Transverse colon (tissue), 4 donors: ENCODE measurements at regions not wholly inside any gene's neighbourhood (a gene's known extent, or its start where the extent isn't known, plus 50 kb on each side); places are given as distances from the start of the nearest gene placed in this dataset.

Experiments used
- DNase-seq: peaks from one replicate; pipeline ENCODE4 v3.0.0-alpha.2; 2019
- H3K27ac ChIP-seq, 4 donors: fragments of 200-600 bp; sonication (generic); 2 replicates each; pipeline ENCODE4 v1.5.1; 2016 to 2018; ENCODE audit warnings: inconsistent platforms in 4 of 4
- H3K27me3 ChIP-seq: fragments of 200-600 bp; sonication (generic); 2 replicates; pipeline ENCODE4 v1.5.1; 2017; ENCODE audit warnings: inconsistent platforms
- H3K36me3 ChIP-seq, 4 donors: fragments of 200-600 bp; sonication (generic); 2 replicates each; pipeline ENCODE4 v1.5.1; 2017 to 2019; ENCODE audit warnings: inconsistent platforms in 4 of 4
- H3K4me1 ChIP-seq, 4 donors: fragments of 200-600 bp; sonication (generic); 2 replicates each; pipeline ENCODE4 v1.5.1; 2017 to 2020; ENCODE audit warnings: inconsistent platforms in 4 of 4
- H3K4me3 ChIP-seq, 4 donors: fragments of 200-600 bp; sonication (generic); 1 replicate in 1 of 4; 2 replicates in 3 of 4; pipeline versions ENCODE4 v1.5.1 to v1.6.1; 2017 to 2019; ENCODE audit warnings: inconsistent platforms in 4 of 4
- H3K9me3 ChIP-seq, 2 donors: fragments of 200-600 bp; sonication (generic); 2 replicates each; pipeline ENCODE4 v1.5.1; 2017 to 2019; ENCODE audit warnings: inconsistent platforms in 2 of 2
- CTCF ChIP-seq, 5 experiments: fragments of 200-600 bp in 3 of 5; fragments of 450-650 bp in 2 of 5; sonication (generic) in 3 of 5; IDR thresholded peaks; 1 replicate in 2 of 5; 2 replicates in 3 of 5; pipeline ENCODE4 v1.5.1; 2016 to 2017; ENCODE audit warnings: antibody characterized with exemption in 5 of 5, inconsistent platforms in 3 of 5, mild to moderate bottlenecking in 2 of 5, moderate library complexity in 1 of 5
- EP300 ChIP-seq: sonication (generic); formaldehyde crosslinking; IDR thresholded peaks from one replicate; pipeline ENCODE4 v1.6.1; 2017; ENCODE audit warnings: antibody characterized with exemption, low read depth
- POLR2A ChIP-seq: fragments of 450-650 bp; IDR thresholded peaks from one replicate; pipeline ENCODE4 v1.6.1; 2016; ENCODE audit warnings: antibody characterized with exemption, mild to moderate bottlenecking, moderate library complexity
- POLR2AphosphoS5 ChIP-seq, 3 donors: sonication (generic); formaldehyde crosslinking; IDR thresholded peaks; one replicate each; pipeline ENCODE4 v1.6.1; 2016; ENCODE audit warnings: antibody characterized with exemption in 3 of 3
- WGBS, 2 donors: methylation state at CpG; one replicate each; pipeline ENCODE4 v1.1.5; 2018; ENCODE audit warnings: low coverage in 1 of 2; 5-methylcytosine and 5-hydroxymethylcytosine counted together
- in situ Hi-C, 4 donors: fragments of 200-750 bp; cut with MboI; loops; one replicate each; pipeline versions ENCODE4 v1.15.0 to v1.15.1; 2017; ENCODE audit warnings: low sequenced_read_pairs in 3 of 4, low pct_ligation_motif_present in 1 of 4, low pct_unique_long_range_greater_than_20kb in 1 of 4
- intact Hi-C: fragments of 100-400 bp; cut with DNase I; formaldehyde crosslinking; loops from one replicate; pipeline ENCODE4 v1.15.1; 2023; ENCODE audit warnings: low total_unique reads

GRCh38 chr7:114158854-114159253 is 240.0 kb upstream of the PPP1R3A start:
- Histone ChIP-seq H3K4me3 (no peak overlapping the region), H3K9me3 (no peaks in the 10 kb centered on the region), H3K27ac (no peak overlapping the region), H3K4me1 (peaks cover 0 to 4% (median 2%) of the 10 kb centered on the region in 4 donors), H3K36me3 (no peaks in the 10 kb centered on the region), H3K27me3 (no peaks in the 10 kb centered on the region)
- intact Hi-C loops (no loop called here), in situ Hi-C loops (no loop called here)
- TF ChIP-seq EP300: no peak
- DNase-seq: no peak
- WGBS, 2 donors: 85% methylated on average over 1 of the region's 1 CpG; no CpG with 5 or more reads in 1 of the 2 donors

- Histone ChIP-seq H3K4me3 (no peak overlapping the region), H3K9me3 (no peaks in the 10 kb centered on the region), H3K36me3 (no peaks in the 10 kb centered on the region), H3K27ac (no peak overlapping the region), H3K27me3 (no peaks in the 10 kb centered on the region), H3K4me1 (peaks cover 0 to 8% (median 5%) of the 10 kb centered on the region in 4 donors)
- intact Hi-C loops (no loop called here), in situ Hi-C loops (no loop called here)
- no peak for TF ChIP-seq POLR2AphosphoS5 (IDR thresholded peaks at IDR 0.05)
- 66 to 78% methylated on average over 3 of the region's 3 CpGs for WGBS, 2 donors
- DNase-seq: no peak
Observed at GRCh38 chr7:114158275-114158674, 239.5 kb upstream of the PPP1R3A start.

- intact Hi-C loops: no loop called here
- DNase-seq: no peak
- Histone ChIP-seq H3K27me3 (no peaks in the 10 kb centered on the region), H3K4me1 (peaks cover 0 to 10% (median 5%) of the 10 kb centered on the region in 4 donors), H3K36me3 (no peaks in the 10 kb centered on the region), H3K27ac (no peak overlapping the region), H3K4me3 (no peak overlapping the region), H3K9me3 (no peaks in the 10 kb centered on the region)
- TF ChIP-seq POLR2AphosphoS5 (IDR thresholded peaks at IDR 0.05) (no peak), POLR2A (no peak), CTCF (IDR thresholded peaks at IDR 0.05) (no peak)
- WGBS, 2 donors: 0 to 63% methylated on average over 1 of the region's 1 CpG
- in situ Hi-C loops: no loop called here
Observed at GRCh38 chr7:114156178-114156577, 237.4 kb upstream of the PPP1R3A start.

- WGBS, 2 donors: 63 to 76% methylated on average over 6 to 9 of the region's 9 CpGs
- intact Hi-C loops: no loop called here
Observed at GRCh38 chr7:114155116-114156110, 236.6 kb upstream of the PPP1R3A start.

More at GRCh38 chr7:114155116-114156110, 236.6 kb upstream of the PPP1R3A start:
- H3K9me3 ChIP-seq: no peaks in the 10 kb centered on the region
- H3K36me3 ChIP-seq: no peaks in the 10 kb centered on the region
- H3K27ac ChIP-seq: no peak overlapping the region
- TF ChIP-seq POLR2AphosphoS5 (IDR thresholded peaks at IDR 0.05) (no peak), CTCF (IDR thresholded peaks at IDR 0.05) (no peak), EP300 (no peak), POLR2A (no peak)
- no peak overlapping the region for H3K4me3 ChIP-seq
- no peaks in the 10 kb centered on the region for H3K27me3 ChIP-seq
- H3K4me1 ChIP-seq: peaks cover 3 to 10% (median 5%) of the 10 kb centered on the region in 4 donors
- DNase-seq: no peak
- in situ Hi-C loops: no loop called here
